Spinal cord (tissue), 9 donors: ENCODE measurements at regions not wholly inside any gene's neighbourhood (a gene's known extent, or its start where the extent isn't known, plus 50 kb on each side); places are given as distances from the start of the nearest gene placed in this dataset.

Experiments used
- DNase-seq, 6 donors: peaks; one replicate each; pipeline versions ENCODE4 v3.0.0 to v3.0.0-alpha.2; 2013 to 2015; ENCODE audit warnings: low spot score in 6 of 6, low read depth in 4 of 6
- H3K27ac ChIP-seq: one replicate; pipeline ENCODE4 v1.5.1; 2013; ENCODE audit warnings: low read depth, low read length, control low read depth
- H3K27me3 ChIP-seq: one replicate; pipeline ENCODE4 v1.6.1; 2013; ENCODE audit warnings: low read length; ENCODE audit not compliant: control insufficient read depth, insufficient read depth
- H3K36me3 ChIP-seq: one replicate; pipeline ENCODE4 v1.6.1; 2013; ENCODE audit warnings: low read length; ENCODE audit not compliant: control insufficient read depth, insufficient read depth
- H3K4me1 ChIP-seq: one replicate; pipeline ENCODE4 v1.6.1; 2013; ENCODE audit warnings: low read length; ENCODE audit not compliant: control insufficient read depth, insufficient read depth
- H3K4me3 ChIP-seq: one replicate; pipeline ENCODE4 v1.5.1; 2013; ENCODE audit warnings: low read depth, low read length, control low read depth
- H3K9me3 ChIP-seq: one replicate; pipeline ENCODE4 v1.6.1; 2013; ENCODE audit warnings: low read length; ENCODE audit not compliant: control insufficient read depth, insufficient read depth
- WGBS: methylation state at CpG from one replicate; pipeline ENCODE4 v1.1.5; 2013; ENCODE audit warnings: missing lambda C conversion rate; ENCODE audit not compliant: insufficient coverage; 5-methylcytosine and 5-hydroxymethylcytosine counted together
- donor health status: healthy.

DNA sequence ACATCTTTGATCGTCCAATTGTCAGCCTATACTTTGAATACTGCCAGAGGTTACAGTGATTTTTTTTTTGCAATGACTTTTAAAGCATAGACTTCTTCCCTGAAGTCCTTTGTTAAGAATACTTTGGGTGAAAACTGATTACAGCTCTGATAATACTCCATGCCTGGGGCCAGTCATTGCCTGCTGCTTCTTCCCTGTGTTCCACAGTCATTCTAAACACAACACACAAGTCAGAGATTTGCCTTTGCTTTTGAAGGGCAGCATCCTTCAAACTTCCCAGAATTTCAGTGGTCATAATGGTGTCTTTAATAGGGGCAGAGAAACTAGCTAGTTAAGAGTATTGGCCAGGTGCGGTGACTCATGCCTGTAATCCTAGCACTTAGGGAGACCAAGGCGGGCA lies 153.7 kb upstream of the PLAAT1 start:
- Histone ChIP-seq H3K4me3 (no peak overlapping the region), H3K27ac (no peak overlapping the region), H3K27me3 (no peaks in the 10 kb centered on the region), H3K4me1 (no peaks in the 10 kb centered on the region), H3K9me3 (peaks cover 2% of the 10 kb centered on the region), H3K36me3 (no peaks in the 10 kb centered on the region)
- no peak for DNase-seq
- 89% methylated on average over 3 of the region's 3 CpGs for WGBS

DNA sequence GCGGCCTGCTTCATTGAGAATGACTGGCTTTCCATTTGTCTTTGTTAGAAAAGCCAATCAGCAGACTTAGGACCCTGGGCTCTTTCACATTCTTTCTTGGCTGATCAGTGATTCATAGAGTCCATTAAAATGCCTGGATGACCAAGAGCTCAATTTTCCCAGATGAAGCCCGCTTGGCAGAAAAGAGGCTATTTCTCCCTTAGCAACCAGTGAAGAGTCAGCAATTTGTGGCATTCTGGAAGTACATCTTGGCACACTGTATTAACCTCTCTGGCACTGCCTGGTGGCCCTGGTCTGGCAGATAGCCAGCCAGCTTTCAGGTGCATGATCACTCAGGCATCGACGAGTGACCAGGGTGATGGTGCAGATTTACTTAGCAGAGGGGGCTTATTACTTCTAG lies 145.7 kb upstream of the PLAAT1 start:
- peak in 4 of 6 donors; percentile 22 to 85 (median 45) for DNase-seq
- no peak overlapping the region for H3K4me3 ChIP-seq
- H3K9me3 ChIP-seq: no peaks in the 10 kb centered on the region
- H3K36me3 ChIP-seq: no peaks in the 10 kb centered on the region
- 32% methylated on average over 3 of the region's 4 CpGs for WGBS
- no peak overlapping the region for H3K27ac ChIP-seq
- H3K27me3 ChIP-seq: no peaks in the 10 kb centered on the region
- H3K4me1 ChIP-seq: peaks cover 5% of the 10 kb centered on the region

DNA sequence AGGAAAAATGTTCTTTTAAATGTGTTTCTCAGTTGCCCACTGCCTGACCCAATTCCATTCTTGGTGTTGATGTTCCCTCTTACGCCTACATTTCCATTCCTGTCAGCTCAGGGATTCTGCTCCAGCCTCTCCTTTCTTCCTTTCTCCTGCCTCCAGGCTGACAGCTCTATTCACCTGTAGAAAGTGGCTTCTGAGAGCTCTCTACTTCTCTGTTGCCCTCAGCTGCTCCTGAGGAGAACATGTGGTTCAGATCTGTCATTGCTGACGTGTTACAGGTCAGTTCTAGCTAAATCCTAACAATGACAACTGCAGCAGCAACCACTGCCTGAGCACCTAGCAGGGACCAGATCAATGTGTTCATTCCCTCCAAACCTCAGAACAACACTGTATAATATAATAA lies 144.9 kb upstream of the PLAAT1 start:
- Histone ChIP-seq H3K4me1 (peaks cover 5% of the 10 kb centered on the region), H3K27ac (no peak overlapping the region), H3K9me3 (no peaks in the 10 kb centered on the region), H3K4me3 (no peak overlapping the region), H3K36me3 (no peaks in the 10 kb centered on the region), H3K27me3 (no peaks in the 10 kb centered on the region)
- WGBS: 92% methylated on average over 2 of the region's 2 CpGs
- DNase-seq: no peak

DNA sequence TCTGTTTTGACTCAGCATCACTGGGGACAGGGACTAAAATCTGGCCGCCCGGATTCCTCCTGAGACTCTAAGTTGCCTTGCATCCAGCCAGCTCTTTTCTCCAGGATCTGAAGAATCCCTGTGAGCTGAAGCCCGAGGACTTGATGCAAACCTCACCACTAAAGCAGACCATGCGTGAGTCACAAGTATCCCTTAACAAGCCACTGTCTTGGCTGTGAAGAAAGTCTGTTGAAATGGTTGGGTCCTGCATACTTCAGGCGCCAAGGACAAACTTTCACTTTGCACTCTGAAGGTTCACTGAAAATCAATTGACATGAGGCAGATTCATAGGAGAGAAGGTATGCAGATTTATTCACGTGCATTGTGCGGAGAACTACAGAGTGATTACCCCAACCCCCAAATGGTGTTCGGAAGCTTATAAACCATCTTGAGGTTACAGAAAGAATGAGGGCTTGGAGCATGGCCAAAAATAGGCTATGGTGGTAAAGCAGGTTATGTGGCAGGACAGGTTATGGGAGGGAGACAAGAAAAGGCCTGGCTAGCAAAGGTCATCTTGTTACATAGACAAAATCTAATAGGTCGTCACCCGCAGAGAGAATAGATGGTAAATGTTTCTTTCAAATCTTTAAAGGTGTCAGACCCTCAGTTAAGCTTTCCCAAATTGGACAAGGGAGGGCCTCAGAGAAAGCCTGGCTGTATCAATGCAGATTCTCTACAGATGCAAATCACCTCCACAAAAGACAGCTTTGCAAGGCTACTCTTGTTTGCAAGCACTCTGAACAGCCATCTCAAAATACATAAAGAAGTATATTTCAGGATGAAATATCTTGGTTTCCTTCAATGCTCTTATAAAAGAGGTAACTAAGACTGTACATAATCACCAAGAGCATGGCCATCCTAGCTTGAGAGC lies 126.3 kb upstream of the PLAAT1 start:
- no peak overlapping the region for H3K27ac ChIP-seq

DNA sequence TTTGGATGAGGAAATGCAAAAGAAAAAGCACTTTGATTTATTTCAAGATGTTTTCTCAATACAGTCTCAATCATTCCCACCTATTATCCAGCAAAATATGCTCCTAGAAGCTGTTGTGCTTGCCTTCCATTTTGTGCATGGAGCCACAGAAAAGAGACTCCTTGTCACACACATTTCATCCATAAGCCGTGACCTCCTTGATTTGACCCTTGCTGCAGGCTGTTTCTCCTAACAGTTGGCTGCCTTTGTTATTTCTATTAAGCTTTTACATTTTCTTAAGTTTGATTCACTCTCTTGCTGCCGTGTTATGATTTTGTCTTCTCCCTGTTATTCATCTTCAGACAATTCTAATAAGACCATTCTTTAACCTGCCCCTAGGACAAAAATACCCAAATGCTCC lies 124.2 kb upstream of the PLAAT1 start:
- no peaks in the 10 kb centered on the region for H3K9me3 ChIP-seq
- no peaks in the 10 kb centered on the region for H3K36me3 ChIP-seq
- no peak overlapping the region for H3K27ac ChIP-seq
- WGBS: no CpG with 5 or more reads among the region's 2 CpGs
- no peaks in the 10 kb centered on the region for H3K27me3 ChIP-seq
- no peak overlapping the region for H3K4me3 ChIP-seq
- no peak for DNase-seq
- H3K4me1 ChIP-seq: no peaks in the 10 kb centered on the region

More for the DNA sequence above, 126.3 kb upstream of the PLAAT1 start:
- Histone ChIP-seq H3K4me3 (no peak overlapping the region), H3K4me1 (no peaks in the 10 kb centered on the region), H3K36me3 (no peaks in the 10 kb centered on the region), H3K27me3 (no peaks in the 10 kb centered on the region), H3K9me3 (no peaks in the 10 kb centered on the region)
- WGBS: 90% methylated on average over 4 of the region's 10 CpGs
- no peak for DNase-seq

DNA sequence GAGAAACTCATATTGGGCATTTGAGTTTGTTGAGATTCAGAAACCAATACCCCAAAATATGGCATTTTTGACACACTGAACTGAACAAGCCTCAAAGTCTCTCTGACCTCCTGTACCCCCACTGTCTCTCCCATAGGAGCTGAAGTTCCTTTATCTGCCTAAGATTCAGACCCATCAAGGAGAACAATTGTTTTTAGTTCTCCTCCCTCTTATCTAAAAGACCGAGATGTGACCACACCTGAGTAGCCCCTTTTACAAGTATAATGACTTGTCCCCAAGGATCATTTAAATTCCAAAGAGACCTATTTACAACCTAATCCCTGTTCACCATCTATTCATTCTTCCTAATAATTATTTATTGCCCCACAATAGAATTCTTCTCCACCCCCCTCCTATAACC lies 122.1 kb upstream of the PLAAT1 start:
- H3K9me3 ChIP-seq: no peaks in the 10 kb centered on the region
- no peak overlapping the region for H3K4me3 ChIP-seq
- DNase-seq: no peak
- H3K27ac ChIP-seq: no peak overlapping the region
- no peaks in the 10 kb centered on the region for H3K27me3 ChIP-seq
- H3K4me1 ChIP-seq: no peaks in the 10 kb centered on the region
- 81% methylated on average over 1 of the region's 1 CpG for WGBS
- no peaks in the 10 kb centered on the region for H3K36me3 ChIP-seq

DNA sequence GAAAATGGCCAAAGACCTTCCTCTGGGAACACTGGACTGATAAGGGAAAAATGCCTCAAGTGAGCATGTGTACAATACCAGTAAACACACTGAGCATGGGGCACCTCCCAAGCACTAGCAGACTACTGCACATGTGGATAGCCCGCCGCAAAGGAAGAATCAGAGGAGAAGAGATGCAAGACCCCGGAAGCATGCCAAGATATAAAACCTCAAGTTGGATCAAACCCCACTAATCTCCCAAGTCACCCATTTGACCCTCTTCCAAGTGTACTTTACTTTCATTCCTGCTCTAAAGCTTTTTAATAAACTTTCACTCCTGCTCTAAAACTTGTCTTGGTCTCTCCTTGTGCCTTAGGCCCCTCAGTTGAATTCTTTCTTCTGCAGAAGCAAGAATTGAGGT lies 121.1 kb upstream of the PLAAT1 start:
- DNase-seq: no peak
- WGBS: 92% methylated on average over 3 of the region's 3 CpGs
- no peaks in the 10 kb centered on the region for H3K9me3 ChIP-seq

DNA sequence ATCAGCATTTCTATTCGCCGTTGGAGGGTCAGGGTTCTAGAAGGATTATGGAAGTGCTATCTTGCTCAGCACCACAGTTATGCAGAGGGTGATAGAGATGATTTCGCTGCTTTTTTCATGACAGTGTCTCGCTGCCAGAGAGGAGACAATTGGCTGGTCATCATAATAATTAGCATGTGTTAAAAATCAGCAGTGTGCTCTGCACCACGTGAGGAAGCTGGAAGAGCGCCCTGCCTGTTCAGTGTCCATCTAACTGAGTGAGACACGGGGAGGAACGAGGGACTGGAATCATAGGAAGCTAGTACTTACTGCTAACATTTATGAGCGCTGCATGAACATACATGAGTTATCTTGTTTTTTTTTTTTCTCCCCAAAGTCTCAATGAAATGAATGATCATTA lies 116.2 kb upstream of the PLAAT1 start:
- Histone ChIP-seq H3K36me3 (no peaks in the 10 kb centered on the region), H3K4me1 (no peaks in the 10 kb centered on the region), H3K4me3 (no peak overlapping the region), H3K27ac (no peak overlapping the region), H3K27me3 (no peaks in the 10 kb centered on the region), H3K9me3 (no peaks in the 10 kb centered on the region)
- WGBS: 75% methylated on average over 6 of the region's 9 CpGs
- DNase-seq: peak in 2 of 6 donors; percentile 40 to 45

More for the DNA sequence above, 121.1 kb upstream of the PLAAT1 start:
- Histone ChIP-seq H3K27me3 (no peaks in the 10 kb centered on the region), H3K4me3 (no peak overlapping the region), H3K27ac (no peak overlapping the region), H3K36me3 (no peaks in the 10 kb centered on the region), H3K4me1 (no peaks in the 10 kb centered on the region)

DNA sequence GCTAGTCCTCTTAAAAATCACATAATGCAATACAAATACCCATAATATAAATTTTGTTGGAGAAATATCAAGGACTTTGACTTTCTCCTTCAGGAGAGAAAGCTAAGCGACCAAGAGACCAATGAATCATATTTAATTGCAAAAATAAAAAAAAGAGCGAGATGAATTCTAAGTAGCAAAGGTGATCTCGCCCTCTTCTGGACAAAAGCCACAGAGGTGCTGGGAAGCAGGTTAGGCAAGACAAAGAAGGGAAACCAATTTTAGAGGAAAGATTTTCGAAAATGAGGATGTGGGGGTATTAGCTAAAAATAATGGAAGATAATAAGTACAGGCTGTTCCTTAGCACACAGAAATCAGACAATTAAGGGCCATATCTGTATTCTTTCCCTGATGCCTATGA lies 111.4 kb upstream of the PLAAT1 start:
- H3K4me1 ChIP-seq: no peaks in the 10 kb centered on the region
- no peaks in the 10 kb centered on the region for H3K27me3 ChIP-seq
- no peaks in the 10 kb centered on the region for H3K9me3 ChIP-seq
- H3K27ac ChIP-seq: no peak overlapping the region
- 89% methylated on average over 2 of the region's 4 CpGs for WGBS
- no peak for DNase-seq
- H3K4me3 ChIP-seq: no peak overlapping the region
- no peaks in the 10 kb centered on the region for H3K36me3 ChIP-seq

DNA sequence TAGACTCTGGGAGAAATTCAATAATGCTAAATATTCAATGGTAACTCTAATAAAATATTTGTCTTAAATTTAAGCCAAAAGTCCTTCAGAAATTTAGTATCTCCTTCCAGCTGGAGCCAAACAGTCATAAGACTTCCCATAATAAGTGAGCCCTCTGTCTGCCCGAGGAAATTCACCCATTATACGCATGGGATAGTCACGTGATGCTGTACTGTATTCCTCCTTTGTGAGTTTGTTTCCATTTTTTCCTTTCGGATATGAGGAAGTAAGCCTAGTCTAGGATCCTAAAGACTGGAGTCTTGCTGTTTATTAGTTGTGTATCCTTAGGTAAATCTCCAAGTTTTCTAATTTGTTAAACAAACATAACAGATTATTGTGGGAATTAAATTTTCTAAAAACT lies 110.4 kb upstream of the PLAAT1 start:
- Histone ChIP-seq H3K36me3 (no peaks in the 10 kb centered on the region), H3K4me3 (no peak overlapping the region), H3K4me1 (no peaks in the 10 kb centered on the region), H3K27ac (no peak overlapping the region), H3K9me3 (no peaks in the 10 kb centered on the region), H3K27me3 (no peaks in the 10 kb centered on the region)
- no peak for DNase-seq
- no CpG with 5 or more reads among the region's 4 CpGs for WGBS
